ENCODE measurements at regions not wholly inside any gene's neighbourhood (a gene's known extent, or its start where the extent isn't known, plus 50 kb on each side); places are given as distances from the start of the nearest gene placed in this dataset.

- no peak for DNase-seq
These were observed 106.5 kb upstream of the DRD2 start for GRCh38 chr11:113581713-113582112.

- DNase-seq: no peak
These were observed 104.2 kb upstream of the DRD2 start for GRCh38 chr11:113579292-113579940.

GRCh38 chr11:113578715-113579250 is 103.6 kb upstream of the DRD2 start:
- DNase-seq: no peak

- no peak for DNase-seq
These were observed 102.8 kb upstream of the DRD2 start for GRCh38 chr11:113578033-113578380.

- DNase-seq: peak in 1 of 58 donors; percentile 16
These were observed 102.3 kb upstream of the DRD2 start for GRCh38 chr11:113577356-113578032.

GRCh38 chr11:113574586-113574985 is 99.4 kb upstream of the DRD2 start:
- DNase-seq: no peak

- no peak for DNase-seq
These were observed 99.0 kb upstream of the DRD2 start for GRCh38 chr11:113574171-113574570.

GRCh38 chr11:113572136-113572735 is 97.0 kb upstream of the DRD2 start:
- DNase-seq: no peak

- no peak for DNase-seq
These were observed 96.3 kb upstream of the DRD2 start for GRCh38 chr11:113571531-113571930.

GRCh38 chr11:113570906-113571305 is 95.7 kb upstream of the DRD2 start:
- no peak for DNase-seq

GRCh38 chr11:113569391-113569790 is 94.2 kb upstream of the DRD2 start:
- DNase-seq: no peak

- no peak for DNase-seq
These were observed 93.4 kb upstream of the DRD2 start for GRCh38 chr11:113568566-113568965.

- peak in 1 of 58 donors; percentile 12 for DNase-seq
These were observed 92.8 kb upstream of the DRD2 start for GRCh38 chr11:113567867-113568544.

- DNase-seq: no peak
These were observed 91.9 kb upstream of the DRD2 start for GRCh38 chr11:113567097-113567496.

- no peak for DNase-seq
These were observed 89.4 kb upstream of the DRD2 start for GRCh38 chr11:113564527-113565130.

GRCh38 chr11:113563766-113564526 is 88.7 kb upstream of the DRD2 start:
- DNase-seq: no peak

GRCh38 chr11:113562981-113563461 is 87.8 kb upstream of the DRD2 start:
- DNase-seq: peak in 2 of 58 donors; percentile 7 to 11

GRCh38 chr11:113562576-113562975 is 87.4 kb upstream of the DRD2 start:
- DNase-seq: no peak

GRCh38 chr11:113557926-113558325 is 82.7 kb upstream of the DRD2 start:
- no peak for DNase-seq

- no peak for DNase-seq
These were observed 80.8 kb upstream of the DRD2 start for GRCh38 chr11:113556036-113556435.
